ENCODE measurements at regions not wholly inside any gene's neighbourhood (a gene's known extent, or its start where the extent isn't known, plus 50 kb on each side); places are given as distances from the start of the nearest gene placed in this dataset.

- no peak for DNase-seq (ENCODE audit: low read depth)
- Histone ChIP-seq H3K27me3 (ENCODE audit: control insufficient read depth, insufficient read depth, low read length) (no peaks in the 10 kb centered on the region), H3K4me3 (ENCODE audit: low read depth, low read length) (no peak overlapping the region), H3K36me3 (ENCODE audit: control insufficient read depth, insufficient read depth, low read length) (no peaks in the 10 kb centered on the region)
- no peak for TF ChIP-seq CTCF (IDR thresholded peaks at IDR 0.05; ENCODE audit: insufficient read depth, low read depth, low read length)
- ChIA-PET CTCF (no interaction called here), POLR2A (no interaction called here)
Measured at GRCh38 chr2:123481406-123481805, 543.7 kb upstream of the CNTNAP5 start.

DNA sequence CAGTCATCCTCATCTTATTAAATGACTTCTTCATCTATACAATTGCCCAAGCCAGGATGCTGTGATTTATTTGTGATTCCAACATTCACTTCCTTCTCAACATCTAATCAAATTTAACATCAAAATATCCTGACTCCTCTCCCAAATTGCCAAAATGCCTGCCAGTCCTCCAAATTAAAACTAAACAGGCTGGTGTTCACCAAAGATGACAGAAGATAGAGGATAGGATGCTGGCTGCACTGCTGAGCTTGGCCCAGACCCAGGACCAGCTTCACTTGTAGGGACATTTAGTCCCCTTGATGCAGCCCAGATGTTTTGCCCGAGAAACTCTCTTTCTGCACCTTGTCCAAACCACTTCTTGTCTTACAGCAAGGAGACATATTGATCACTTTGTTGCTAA, 540.0 kb upstream of the CNTNAP5 start:
- CTCF ChIA-PET, result no interaction called here
- no peaks in the 10 kb centered on the region for H3K27me3 ChIP-seq (ENCODE audit: control insufficient read depth, insufficient read depth, low read length)
- no peaks in the 10 kb centered on the region for H3K36me3 ChIP-seq (ENCODE audit: control insufficient read depth, insufficient read depth, low read length)
- no peak for TF ChIP-seq CTCF (IDR thresholded peaks at IDR 0.05; ENCODE audit: insufficient read depth, low read depth, low read length)
- POLR2A ChIA-PET, result no interaction called here
- no peak for DNase-seq (ENCODE audit: low read depth)
- H3K4me3 ChIP-seq (ENCODE audit: low read depth, low read length), result no peak overlapping the region

DNA sequence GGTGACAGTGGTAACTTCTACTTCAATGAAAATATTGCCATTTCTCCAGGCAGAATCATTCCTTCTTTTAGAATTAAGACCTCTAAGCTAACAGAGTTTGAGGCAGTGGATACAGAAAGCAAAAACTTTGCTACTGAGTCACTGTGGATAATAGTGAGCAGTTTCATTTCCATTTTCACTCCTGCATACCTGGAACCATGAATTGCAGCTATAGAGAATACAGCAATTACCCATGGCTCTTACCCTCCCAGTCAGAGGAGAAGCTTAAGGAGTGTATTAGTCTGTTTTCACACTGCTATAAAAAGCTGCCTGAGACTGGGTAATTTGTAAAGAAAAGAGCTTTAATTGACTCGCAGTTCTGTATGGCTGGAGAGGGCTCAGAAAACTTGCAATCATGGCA, 531.4 kb upstream of the CNTNAP5 start:
- no peaks in the 10 kb centered on the region for H3K36me3 ChIP-seq (ENCODE audit: control insufficient read depth, insufficient read depth, low read length)
- no peaks in the 10 kb centered on the region for H3K27me3 ChIP-seq (ENCODE audit: control insufficient read depth, insufficient read depth, low read length)
- TF ChIP-seq CTCF (IDR thresholded peaks at IDR 0.05; ENCODE audit: insufficient read depth, low read depth, low read length), result no peak
- ChIA-PET CTCF (no interaction called here), POLR2A (no interaction called here)
- no peak for DNase-seq (ENCODE audit: low read depth)
- no peak overlapping the region for H3K4me3 ChIP-seq (ENCODE audit: low read depth, low read length)

DNA sequence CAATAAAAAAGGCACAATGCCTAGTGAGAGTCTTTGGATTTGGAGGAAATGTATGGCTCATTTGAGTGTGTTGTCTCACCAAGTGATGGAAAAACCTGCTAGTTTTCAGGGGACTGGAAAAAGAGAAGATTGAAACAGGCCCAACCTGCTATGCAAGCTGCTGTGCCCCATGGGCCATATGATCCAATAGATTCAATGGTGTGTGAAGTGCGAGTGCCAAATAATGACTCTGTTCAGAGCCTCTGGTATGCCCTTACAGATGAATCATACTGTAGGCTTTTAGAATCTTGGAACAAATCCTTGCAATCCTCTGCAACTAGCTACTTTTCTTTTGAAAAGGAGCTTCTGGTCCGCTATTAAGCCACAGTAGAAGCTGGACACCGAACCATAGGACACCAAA, 529.8 kb upstream of the CNTNAP5 start:
- no peak for DNase-seq (ENCODE audit: low read depth)
- Histone ChIP-seq H3K4me3 (ENCODE audit: low read depth, low read length) (no peak overlapping the region), H3K36me3 (ENCODE audit: control insufficient read depth, insufficient read depth, low read length) (no peaks in the 10 kb centered on the region), H3K27me3 (ENCODE audit: control insufficient read depth, insufficient read depth, low read length) (no peaks in the 10 kb centered on the region)
- no peak for TF ChIP-seq CTCF (IDR thresholded peaks at IDR 0.05; ENCODE audit: insufficient read depth, low read depth, low read length)
- CTCF ChIA-PET, result no interaction called here
- POLR2A ChIA-PET, result no interaction called here

DNA sequence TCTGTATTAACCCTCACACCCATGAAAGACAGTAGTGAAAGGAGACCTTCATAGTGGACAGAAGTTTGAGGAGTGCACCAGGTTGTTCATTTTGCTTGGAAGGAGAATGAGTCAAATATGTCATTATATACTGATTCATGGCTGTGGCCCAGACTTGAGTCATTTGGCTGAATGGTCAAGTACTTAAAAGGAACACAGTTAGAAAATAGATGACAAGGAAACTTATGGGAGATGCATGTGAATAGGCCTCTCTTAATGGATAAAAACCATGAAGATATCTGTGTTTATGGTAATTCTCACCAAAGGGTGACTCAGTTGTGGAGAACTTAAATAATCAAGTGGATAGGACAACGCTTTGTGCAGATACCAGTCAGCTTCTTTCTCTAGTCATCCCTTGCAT, 524.7 kb upstream of the CNTNAP5 start:
- POLR2A ChIA-PET, result no interaction called here
- no peaks in the 10 kb centered on the region for H3K36me3 ChIP-seq (ENCODE audit: control insufficient read depth, insufficient read depth, low read length)
- CTCF ChIA-PET, result no interaction called here
- DNase-seq (ENCODE audit: low read depth), result no peak
- no peak for TF ChIP-seq CTCF (IDR thresholded peaks at IDR 0.05; ENCODE audit: insufficient read depth, low read depth, low read length)
- H3K27me3 ChIP-seq (ENCODE audit: control insufficient read depth, insufficient read depth, low read length), result no peaks in the 10 kb centered on the region
- H3K4me3 ChIP-seq (ENCODE audit: low read depth, low read length), result no peak overlapping the region

Data from BJ (cell line).